ENCODE measurements at regions not wholly inside any gene's neighbourhood (a gene's known extent, or its start where the extent isn't known, plus 50 kb on each side); places are given as distances from the start of the nearest gene placed in this dataset.

DNA sequence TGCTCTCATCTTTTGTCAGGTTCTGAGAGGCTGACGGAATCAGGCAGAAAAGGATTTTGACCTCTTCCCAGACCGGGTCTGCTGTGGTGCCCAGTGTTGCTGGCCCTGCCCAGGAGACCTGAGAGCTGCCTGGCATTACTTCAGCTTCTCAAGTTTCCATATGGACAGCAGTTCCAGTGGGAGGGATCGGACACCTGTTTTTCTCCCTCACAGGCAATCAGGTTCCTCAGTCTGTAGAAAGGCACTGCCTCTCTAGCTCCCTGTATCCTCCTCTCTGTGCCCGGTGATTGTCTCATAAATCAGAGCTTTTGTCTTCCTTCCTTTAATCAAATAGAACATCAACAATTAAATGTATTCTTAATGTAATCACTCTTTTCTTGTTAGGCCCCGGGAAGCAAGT is 198.7 kb downstream of the SEMA6A start:
- H3K4me3 ChIP-seq (ENCODE audit: low read depth, low read length): no peak overlapping the region
- DNase-seq (ENCODE audit: low read depth): no peak

GRCh38 chr5:116374434-116374852 is 200.2 kb downstream of the SEMA6A start:
- H3K4me3 ChIP-seq (ENCODE audit: low read depth, low read length): no peak overlapping the region
- TF ChIP-seq CTCF (IDR thresholded peaks at IDR 0.05; ENCODE audit: low read depth, low read length, missing control alignments): no peak
- DNase-seq (ENCODE audit: low read depth): no peak

More for the DNA sequence above, 198.7 kb downstream of the SEMA6A start:
- TF ChIP-seq CTCF (IDR thresholded peaks at IDR 0.05; ENCODE audit: low read depth, low read length, missing control alignments): no peak

DNA sequence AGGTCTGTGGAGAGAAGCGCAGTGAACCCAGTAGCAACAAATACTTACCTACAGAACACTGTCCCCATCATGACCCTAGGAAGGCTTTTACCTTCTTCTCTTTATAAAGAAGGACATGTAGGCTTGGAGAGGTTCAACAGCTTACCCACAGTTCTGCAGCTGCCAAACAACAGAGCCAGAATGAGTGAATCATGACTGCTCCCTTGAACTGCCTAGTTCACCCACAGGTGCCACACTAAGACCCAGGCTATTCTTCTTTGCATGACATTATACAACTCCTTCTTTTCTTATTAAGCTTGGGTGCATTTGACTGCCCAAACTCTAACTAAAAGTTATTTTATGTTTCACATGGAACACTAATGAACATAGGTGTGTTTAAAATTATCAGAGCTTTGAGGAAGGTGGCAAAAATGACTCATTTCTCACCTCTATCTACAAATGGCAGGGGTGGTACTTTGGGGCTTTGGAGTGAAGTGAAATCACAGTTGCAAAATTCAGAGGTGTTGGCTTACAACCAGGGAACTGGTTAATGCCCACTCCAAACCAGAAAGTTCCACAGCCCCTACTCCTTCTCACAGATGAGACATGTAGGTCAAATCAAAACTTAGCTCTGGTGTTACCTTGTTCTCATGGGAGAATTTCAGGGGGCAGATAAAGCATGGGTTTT is 201.6 kb downstream of the SEMA6A start:
- no peak overlapping the region for H3K4me3 ChIP-seq (ENCODE audit: low read depth, low read length)
- no peak for TF ChIP-seq CTCF (IDR thresholded peaks at IDR 0.05; ENCODE audit: low read depth, low read length, missing control alignments)

GRCh38 chr5:116371935-116372334 is 202.7 kb downstream of the SEMA6A start:
- H3K4me3 ChIP-seq (ENCODE audit: low read depth, low read length): no peak overlapping the region
- TF ChIP-seq CTCF (IDR thresholded peaks at IDR 0.05; ENCODE audit: low read depth, low read length, missing control alignments): no peak
- DNase-seq (ENCODE audit: low read depth): no peak

More for the DNA sequence above, 201.6 kb downstream of the SEMA6A start:
- no peak for DNase-seq (ENCODE audit: low read depth)

GRCh38 chr5:116371431-116371830 is 203.2 kb downstream of the SEMA6A start:
- no peak for DNase-seq (ENCODE audit: low read depth)
- no peak overlapping the region for H3K4me3 ChIP-seq (ENCODE audit: low read depth, low read length)
- no peak for TF ChIP-seq CTCF (IDR thresholded peaks at IDR 0.05; ENCODE audit: low read depth, low read length, missing control alignments)

GRCh38 chr5:116370886-116371285 is 203.7 kb downstream of the SEMA6A start:
- H3K4me3 ChIP-seq (ENCODE audit: low read depth, low read length): no peak overlapping the region
- DNase-seq (ENCODE audit: low read depth): no peak
- TF ChIP-seq CTCF (IDR thresholded peaks at IDR 0.05; ENCODE audit: low read depth, low read length, missing control alignments): no peak

DNA sequence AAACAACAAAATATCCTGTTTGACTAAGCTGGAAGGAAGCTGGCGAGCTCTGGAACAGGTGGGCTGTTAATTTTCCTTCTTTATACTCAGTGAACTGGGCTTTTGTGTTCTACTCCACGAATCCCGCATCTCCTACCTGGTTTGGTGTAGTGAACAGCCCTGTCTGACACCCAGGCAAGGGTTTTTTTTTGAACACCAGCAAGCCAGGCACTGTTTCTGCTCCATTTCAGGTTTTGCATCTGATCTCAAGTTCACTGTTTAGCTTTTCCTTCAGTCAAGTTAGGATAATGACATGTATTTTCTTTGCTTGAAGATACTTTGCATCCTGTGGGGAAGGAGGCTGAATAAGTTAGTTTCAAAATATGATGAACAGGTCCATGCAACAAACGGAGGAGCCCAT is 204.5 kb downstream of the SEMA6A start:
- no peak overlapping the region for H3K4me3 ChIP-seq (ENCODE audit: low read depth, low read length)
- TF ChIP-seq CTCF (IDR thresholded peaks at IDR 0.05; ENCODE audit: low read depth, low read length, missing control alignments): no peak
- DNase-seq (ENCODE audit: low read depth): no peak

All from GM12864 (cell line).